SIG-M5 treated with dmso at 0.1 percent for 504 hours (cell line): ENCODE measurements at regions not wholly inside any gene's neighbourhood (a gene's known extent, or its start where the extent isn't known, plus 50 kb on each side); places are given as distances from the start of the nearest gene placed in this dataset.

Experiments used
- DNase-seq: peaks from one replicate; lab custom pipeline; 2025; ENCODE audit not compliant: unreplicated experiment; lab: John Stamatoyannopoulos, UW

- no peak for DNase-seq
Observed at GRCh38 chr20:7387638-7388193, 552.5 kb downstream of the HAO1 start.

- DNase-seq: no peak
Observed at GRCh38 chr20:7389216-7389615, 551.0 kb downstream of the HAO1 start.

GRCh38 chr20:7392542-7393206 lies 547.6 kb downstream of the HAO1 start:
- no peak for DNase-seq

GRCh38 chr20:7399114-7399513 lies 541.1 kb downstream of the HAO1 start:
- no peak for DNase-seq

GRCh38 chr20:7399575-7399974 lies 540.7 kb downstream of the HAO1 start:
- DNase-seq: no peak

- no peak for DNase-seq
Observed at GRCh38 chr20:7406671-7407070, 533.6 kb downstream of the HAO1 start.

- no peak for DNase-seq
Observed at GRCh38 chr20:7410150-7410549, 530.1 kb downstream of the HAO1 start.

- no peak for DNase-seq
Observed at GRCh38 chr20:7411075-7411474, 529.2 kb downstream of the HAO1 start.

- DNase-seq: no peak
Observed at GRCh38 chr20:7415427-7415826, 524.8 kb downstream of the HAO1 start.

- no peak for DNase-seq
Observed at GRCh38 chr20:7416382-7416781, 523.9 kb downstream of the HAO1 start.

- no peak for DNase-seq
Observed at GRCh38 chr20:7420345-7420744, 519.9 kb downstream of the HAO1 start.

- no peak for DNase-seq
Observed at GRCh38 chr20:7426890-7427496, 513.3 kb downstream of the HAO1 start.

GRCh38 chr20:7428946-7429345 lies 511.3 kb downstream of the HAO1 start:
- no peak for DNase-seq

- no peak for DNase-seq
Observed at GRCh38 chr20:7432612-7433011, 507.6 kb downstream of the HAO1 start.

- DNase-seq: no peak
Observed at GRCh38 chr20:7437311-7437710, 502.9 kb downstream of the HAO1 start.

GRCh38 chr20:7449269-7449668 lies 491.0 kb downstream of the HAO1 start:
- DNase-seq: no peak

- DNase-seq: no peak
Observed at GRCh38 chr20:7452890-7453289, 487.4 kb downstream of the HAO1 start.

GRCh38 chr20:7454047-7454446 lies 486.2 kb downstream of the HAO1 start:
- DNase-seq: no peak

- no peak for DNase-seq
Observed at GRCh38 chr20:7458459-7458858, 481.8 kb downstream of the HAO1 start.

- DNase-seq: no peak
Observed at GRCh38 chr20:7459083-7459482, 481.2 kb downstream of the HAO1 start.

GRCh38 chr20:7463290-7463689 lies 477.0 kb downstream of the HAO1 start:
- DNase-seq: no peak

GRCh38 chr20:7470912-7471311 lies 469.3 kb downstream of the HAO1 start:
- no peak for DNase-seq

- DNase-seq: no peak
Observed at GRCh38 chr20:7490288-7490687, 450.0 kb downstream of the HAO1 start.
